ENCODE measurements at regions not wholly inside any gene's neighbourhood (a gene's known extent, or its start where the extent isn't known, plus 50 kb on each side); places are given as distances from the start of the nearest gene placed in this dataset.

- no peak overlapping the region for H3K27ac ChIP-seq (ENCODE audit: low read depth, low read length)
- WGBS = 88% methylated on average over 3 of the region's 3 CpGs
- no peaks in the 10 kb centered on the region for H3K9me3 ChIP-seq (ENCODE audit: insufficient read depth, low read depth, low read length)
Observed at GRCh38 chr3:78275420-78275852, 1235.5 kb downstream of the ROBO2 start.

GRCh38 chr3:78277220-78277619 lies 1237.3 kb downstream of the ROBO2 start:
- WGBS = 95% methylated on average over 2 of the region's 2 CpGs
- no peaks in the 10 kb centered on the region for H3K9me3 ChIP-seq (ENCODE audit: insufficient read depth, low read depth, low read length)

More at GRCh38 chr3:78275420-78275852, 1235.5 kb downstream of the ROBO2 start:
- H3K27me3 ChIP-seq (ENCODE audit: insufficient read depth, low read length) = no peaks in the 10 kb centered on the region
- H3K36me3 ChIP-seq (ENCODE audit: insufficient read depth, low read length) = no peaks in the 10 kb centered on the region
- H3K4me1 ChIP-seq (ENCODE audit: insufficient read depth, low read length) = peaks cover 3% of the 10 kb centered on the region; the same call in 1 of the 2 replicates
- H3K9ac ChIP-seq (ENCODE audit: low read depth, low read length) = no peak overlapping the region
- no peak overlapping the region for H3K4me3 ChIP-seq (ENCODE audit: low read length)

GRCh38 chr3:78277801-78278200 lies 1237.9 kb downstream of the ROBO2 start:
- no peaks in the 10 kb centered on the region for H3K36me3 ChIP-seq (ENCODE audit: insufficient read depth, low read length)
- no peak overlapping the region for H3K27ac ChIP-seq (ENCODE audit: low read depth, low read length)
- no peak overlapping the region for H3K9ac ChIP-seq (ENCODE audit: low read depth, low read length)
- peaks cover 3% of the 10 kb centered on the region; the same call in 1 of the 2 replicates for H3K4me1 ChIP-seq (ENCODE audit: insufficient read depth, low read length)
- no peak overlapping the region for H3K4me3 ChIP-seq (ENCODE audit: low read length)
- no peaks in the 10 kb centered on the region for H3K27me3 ChIP-seq (ENCODE audit: insufficient read depth, low read length)
- no peaks in the 10 kb centered on the region for H3K9me3 ChIP-seq (ENCODE audit: insufficient read depth, low read depth, low read length)

More at GRCh38 chr3:78277220-78277619, 1237.3 kb downstream of the ROBO2 start:
- no peak overlapping the region for H3K4me3 ChIP-seq (ENCODE audit: low read length)
- H3K27me3 ChIP-seq (ENCODE audit: insufficient read depth, low read length) = no peaks in the 10 kb centered on the region
- H3K9ac ChIP-seq (ENCODE audit: low read depth, low read length) = no peak overlapping the region
- peaks cover 3% of the 10 kb centered on the region; the same call in 1 of the 2 replicates for H3K4me1 ChIP-seq (ENCODE audit: insufficient read depth, low read length)
- no peak overlapping the region for H3K27ac ChIP-seq (ENCODE audit: low read depth, low read length)
- no peaks in the 10 kb centered on the region for H3K36me3 ChIP-seq (ENCODE audit: insufficient read depth, low read length)

GRCh38 chr3:78279091-78279490 lies 1239.2 kb downstream of the ROBO2 start:
- H3K4me3 ChIP-seq (ENCODE audit: low read length) = no peak overlapping the region
- no peaks in the 10 kb centered on the region for H3K9me3 ChIP-seq (ENCODE audit: insufficient read depth, low read depth, low read length)
- H3K36me3 ChIP-seq (ENCODE audit: insufficient read depth, low read length) = no peaks in the 10 kb centered on the region
- peaks cover 3% of the 10 kb centered on the region; the same call in 1 of the 2 replicates for H3K4me1 ChIP-seq (ENCODE audit: insufficient read depth, low read length)
- no peaks in the 10 kb centered on the region for H3K27me3 ChIP-seq (ENCODE audit: insufficient read depth, low read length)
- no peak overlapping the region for H3K27ac ChIP-seq (ENCODE audit: low read depth, low read length)
- 96% methylated on average over 3 of the region's 3 CpGs for WGBS
- H3K9ac ChIP-seq (ENCODE audit: low read depth, low read length) = no peak overlapping the region

GRCh38 chr3:78281381-78281780 lies 1241.5 kb downstream of the ROBO2 start:
- H3K4me1 ChIP-seq (ENCODE audit: insufficient read depth, low read length) = peaks cover 17% of the 10 kb centered on the region
- no peak overlapping the region for H3K9ac ChIP-seq (ENCODE audit: low read depth, low read length)
- H3K27ac ChIP-seq (ENCODE audit: low read depth, low read length) = no peak overlapping the region
- no peak overlapping the region for H3K4me3 ChIP-seq (ENCODE audit: low read length)
- H3K27me3 ChIP-seq (ENCODE audit: insufficient read depth, low read length) = no peaks in the 10 kb centered on the region
- H3K9me3 ChIP-seq (ENCODE audit: insufficient read depth, low read depth, low read length) = no peaks in the 10 kb centered on the region
- WGBS = 87% methylated on average over 6 of the region's 6 CpGs
- no peaks in the 10 kb centered on the region for H3K36me3 ChIP-seq (ENCODE audit: insufficient read depth, low read length)

GRCh38 chr3:78283994-78284393 lies 1244.1 kb downstream of the ROBO2 start:
- Histone ChIP-seq H3K4me3 (ENCODE audit: low read length) (no peak overlapping the region), H3K4me1 (ENCODE audit: insufficient read depth, low read length) (peaks cover 25% of the 10 kb centered on the region), H3K9ac (ENCODE audit: low read depth, low read length) (no peak overlapping the region), H3K27me3 (ENCODE audit: insufficient read depth, low read length) (no peaks in the 10 kb centered on the region), H3K27ac (ENCODE audit: low read depth, low read length) (no peak overlapping the region), H3K9me3 (ENCODE audit: insufficient read depth, low read depth, low read length) (no peaks in the 10 kb centered on the region), H3K36me3 (ENCODE audit: insufficient read depth, low read length) (no peaks in the 10 kb centered on the region)
- WGBS = no CpG with 5 or more reads among the region's 2 CpGs

- WGBS = 71% methylated on average over 6 of the region's 6 CpGs
Observed at GRCh38 chr3:78285032-78285728, 1245.3 kb downstream of the ROBO2 start.

GRCh38 chr3:78287085-78287484 lies 1247.2 kb downstream of the ROBO2 start:
- H3K4me3 ChIP-seq (ENCODE audit: low read length) = no peak overlapping the region
- no peaks in the 10 kb centered on the region for H3K36me3 ChIP-seq (ENCODE audit: insufficient read depth, low read length)
- no peaks in the 10 kb centered on the region for H3K9me3 ChIP-seq (ENCODE audit: insufficient read depth, low read depth, low read length)
- no peaks in the 10 kb centered on the region for H3K27me3 ChIP-seq (ENCODE audit: insufficient read depth, low read length)
- no peak overlapping the region for H3K27ac ChIP-seq (ENCODE audit: low read depth, low read length)
- no peak overlapping the region for H3K9ac ChIP-seq (ENCODE audit: low read depth, low read length)
- H3K4me1 ChIP-seq (ENCODE audit: insufficient read depth, low read length) = peaks cover 29% of the 10 kb centered on the region

More at GRCh38 chr3:78285032-78285728, 1245.3 kb downstream of the ROBO2 start:
- no peaks in the 10 kb centered on the region for H3K27me3 ChIP-seq (ENCODE audit: insufficient read depth, low read length)
- peaks cover 29% of the 10 kb centered on the region for H3K4me1 ChIP-seq (ENCODE audit: insufficient read depth, low read length)
- no peak overlapping the region for H3K27ac ChIP-seq (ENCODE audit: low read depth, low read length)
- H3K9me3 ChIP-seq (ENCODE audit: insufficient read depth, low read depth, low read length) = no peaks in the 10 kb centered on the region
- H3K9ac ChIP-seq (ENCODE audit: low read depth, low read length) = no peak overlapping the region
- H3K36me3 ChIP-seq (ENCODE audit: insufficient read depth, low read length) = no peaks in the 10 kb centered on the region
- H3K4me3 ChIP-seq (ENCODE audit: low read length) = no peak overlapping the region

GRCh38 chr3:78293284-78293683 lies 1253.4 kb downstream of the ROBO2 start:
- Histone ChIP-seq H3K4me3 (ENCODE audit: low read length) (no peak overlapping the region), H3K9me3 (ENCODE audit: insufficient read depth, low read depth, low read length) (no peaks in the 10 kb centered on the region), H3K36me3 (ENCODE audit: insufficient read depth, low read length) (no peaks in the 10 kb centered on the region), H3K27me3 (ENCODE audit: insufficient read depth, low read length) (no peaks in the 10 kb centered on the region), H3K9ac (ENCODE audit: low read depth, low read length) (no peak overlapping the region), H3K27ac (ENCODE audit: low read depth, low read length) (no peak overlapping the region), H3K4me1 (ENCODE audit: insufficient read depth, low read length) (peaks cover 5% of the 10 kb centered on the region; the same call in 1 of the 2 replicates)
- 93% methylated on average over 3 of the region's 3 CpGs for WGBS

- Histone ChIP-seq H3K27ac (ENCODE audit: low read depth, low read length) (no peak overlapping the region), H3K9ac (ENCODE audit: low read depth, low read length) (no peak overlapping the region), H3K9me3 (ENCODE audit: insufficient read depth, low read depth, low read length) (peaks cover 12% of the 10 kb centered on the region; the same call in 1 of the 2 replicates), H3K36me3 (ENCODE audit: insufficient read depth, low read length) (no peaks in the 10 kb centered on the region), H3K4me1 (ENCODE audit: insufficient read depth, low read length) (no peaks in the 10 kb centered on the region), H3K27me3 (ENCODE audit: insufficient read depth, low read length) (no peaks in the 10 kb centered on the region), H3K4me3 (ENCODE audit: low read length) (no peak overlapping the region)
- WGBS = 94% methylated on average over 2 of the region's 2 CpGs
Observed at GRCh38 chr3:78304115-78304514, 1264.2 kb downstream of the ROBO2 start.

GRCh38 chr3:78312851-78313250 lies 1273.0 kb downstream of the ROBO2 start:
- 97% methylated on average over 2 of the region's 2 CpGs for WGBS
- H3K4me3 ChIP-seq (ENCODE audit: low read length) = no peak overlapping the region

More at GRCh38 chr3:78312851-78313250, 1273.0 kb downstream of the ROBO2 start:
- Histone ChIP-seq H3K4me1 (ENCODE audit: insufficient read depth, low read length) (peaks cover 17% of the 10 kb centered on the region; the same call in 1 of the 2 replicates), H3K9ac (ENCODE audit: low read depth, low read length) (no peak overlapping the region), H3K9me3 (ENCODE audit: insufficient read depth, low read depth, low read length) (no peaks in the 10 kb centered on the region), H3K27ac (ENCODE audit: low read depth, low read length) (no peak overlapping the region), H3K36me3 (ENCODE audit: insufficient read depth, low read length) (no peaks in the 10 kb centered on the region), H3K27me3 (ENCODE audit: insufficient read depth, low read length) (no peaks in the 10 kb centered on the region)
